ENCODE measurements at regions not wholly inside any gene's neighbourhood (a gene's known extent, or its start where the extent isn't known, plus 50 kb on each side); places are given as distances from the start of the nearest gene placed in this dataset.
"Not testable (repeated sequence)": the region's sequence is repeated elsewhere in the genome, so short reads cannot be mapped to it uniquely, and the experiment has no call there.

DNA sequence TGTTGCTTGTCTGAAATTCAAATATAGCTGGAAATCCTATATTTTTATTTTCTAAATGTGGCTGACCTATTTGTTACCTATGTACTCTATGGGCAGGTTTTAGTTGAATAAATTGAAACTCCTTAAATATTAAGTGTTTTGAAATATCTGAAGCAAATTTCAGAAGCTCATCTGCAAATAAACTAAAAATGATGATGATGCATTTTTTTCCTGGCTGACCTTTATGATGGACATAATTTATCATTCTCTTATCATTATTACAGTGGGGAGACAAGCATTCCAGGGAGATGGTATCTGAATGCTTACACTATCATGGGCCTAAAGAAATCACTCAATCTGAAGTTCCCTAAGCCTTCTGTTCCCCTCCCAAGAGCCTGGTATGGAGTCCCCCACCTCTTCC is 1225.2 kb downstream of the AACS start:
- DNase-seq (ENCODE audit: low read depth): no peak
- TF ChIP-seq, protein P1, sequence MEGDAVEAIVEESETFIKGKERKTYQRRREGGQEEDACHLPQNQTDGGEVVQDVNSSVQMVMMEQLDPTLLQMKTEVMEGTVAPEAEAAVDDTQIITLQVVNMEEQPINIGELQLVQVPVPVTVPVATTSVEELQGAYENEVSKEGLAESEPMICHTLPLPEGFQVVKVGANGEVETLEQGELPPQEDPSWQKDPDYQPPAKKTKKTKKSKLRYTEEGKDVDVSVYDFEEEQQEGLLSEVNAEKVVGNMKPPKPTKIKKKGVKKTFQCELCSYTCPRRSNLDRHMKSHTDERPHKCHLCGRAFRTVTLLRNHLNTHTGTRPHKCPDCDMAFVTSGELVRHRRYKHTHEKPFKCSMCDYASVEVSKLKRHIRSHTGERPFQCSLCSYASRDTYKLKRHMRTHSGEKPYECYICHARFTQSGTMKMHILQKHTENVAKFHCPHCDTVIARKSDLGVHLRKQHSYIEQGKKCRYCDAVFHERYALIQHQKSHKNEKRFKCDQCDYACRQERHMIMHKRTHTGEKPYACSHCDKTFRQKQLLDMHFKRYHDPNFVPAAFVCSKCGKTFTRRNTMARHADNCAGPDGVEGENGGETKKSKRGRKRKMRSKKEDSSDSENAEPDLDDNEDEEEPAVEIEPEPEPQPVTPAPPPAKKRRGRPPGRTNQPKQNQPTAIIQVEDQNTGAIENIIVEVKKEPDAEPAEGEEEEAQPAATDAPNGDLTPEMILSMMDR (IDR thresholded peaks at IDR 0.05; ENCODE audit: control insufficient read depth, insufficient read depth, low read depth, low read length, missing control alignments): no peak

DNA sequence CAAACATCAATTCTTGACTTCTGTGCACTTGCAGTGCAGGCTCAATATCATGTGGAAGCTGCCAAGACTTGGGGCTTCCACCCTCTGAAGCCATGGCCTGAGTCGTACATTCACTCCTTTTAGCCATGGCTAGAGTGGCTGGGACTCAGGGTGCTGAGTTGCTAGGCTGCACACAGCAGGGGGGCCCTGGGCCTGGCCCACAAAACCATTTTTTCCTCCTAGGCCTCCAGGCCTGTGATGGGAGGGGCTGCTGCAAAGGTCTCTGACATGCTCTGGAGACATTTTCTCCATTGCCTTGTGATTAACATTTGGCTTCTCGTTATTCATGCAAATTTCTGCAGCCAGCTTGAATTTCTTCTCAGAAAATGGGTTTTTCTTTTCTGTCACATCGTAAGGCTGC is 1226.8 kb downstream of the AACS start:
- not testable (repeated sequence) for H3K4me3 ChIP-seq (ENCODE audit: control insufficient read depth, low read depth, low read length); DNase-seq (ENCODE audit: low read depth)

More for the DNA sequence above, 1225.2 kb downstream of the AACS start:
- no peak overlapping the region for H3K4me3 ChIP-seq (ENCODE audit: control insufficient read depth, low read depth, low read length)

DNA sequence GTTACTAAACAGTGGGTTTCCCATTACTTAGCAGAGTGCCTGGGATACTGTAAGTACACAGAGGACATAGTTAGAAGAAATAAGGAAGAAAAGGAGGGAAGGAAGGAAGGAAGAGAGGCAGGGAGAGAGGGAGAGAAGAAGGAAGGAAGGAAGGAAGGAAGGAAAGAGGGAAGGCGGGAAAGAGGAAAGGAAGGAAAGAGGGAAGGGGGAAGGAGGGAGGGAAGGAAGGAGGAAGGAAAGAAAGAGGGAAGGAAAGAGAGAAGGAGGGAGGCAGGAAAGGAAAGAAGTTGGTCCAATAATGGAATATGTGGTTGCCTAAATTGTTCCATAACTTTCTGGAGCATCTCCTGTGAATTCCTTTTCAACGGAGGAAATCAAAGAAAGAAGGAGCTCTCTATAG is 1230.4 kb downstream of the AACS start:
- no peak overlapping the region for H3K4me3 ChIP-seq (ENCODE audit: control insufficient read depth, low read depth, low read length)
- TF ChIP-seq, protein P1 (IDR thresholded peaks at IDR 0.05; ENCODE audit: control insufficient read depth, insufficient read depth, low read depth, low read length, missing control alignments): no peak
- no peak for DNase-seq (ENCODE audit: low read depth)

DNA sequence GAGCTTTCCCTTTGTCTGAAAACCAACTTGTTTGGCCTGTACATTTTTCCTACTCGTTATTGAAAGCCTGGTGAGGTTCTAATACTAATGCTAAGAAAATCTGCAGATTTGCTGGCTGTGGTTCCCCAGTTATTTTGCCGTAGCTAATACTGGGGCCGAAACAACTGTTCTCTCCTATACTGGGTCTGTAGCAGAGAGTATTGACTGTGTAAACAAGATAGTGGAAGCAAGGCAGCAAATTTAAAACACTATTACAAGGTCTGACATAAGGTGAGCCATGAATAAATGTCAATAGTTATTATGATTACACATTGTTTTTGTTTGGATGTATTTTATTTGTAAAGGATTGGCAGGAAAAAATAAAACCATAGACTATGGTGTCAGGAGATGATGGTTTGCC is 1244.0 kb downstream of the AACS start:
- TF ChIP-seq, protein P1 (IDR thresholded peaks at IDR 0.05; ENCODE audit: control insufficient read depth, insufficient read depth, low read depth, low read length, missing control alignments): no peak
- no peak overlapping the region for H3K4me3 ChIP-seq (ENCODE audit: control insufficient read depth, low read depth, low read length)
- no peak for DNase-seq (ENCODE audit: low read depth)

DNA sequence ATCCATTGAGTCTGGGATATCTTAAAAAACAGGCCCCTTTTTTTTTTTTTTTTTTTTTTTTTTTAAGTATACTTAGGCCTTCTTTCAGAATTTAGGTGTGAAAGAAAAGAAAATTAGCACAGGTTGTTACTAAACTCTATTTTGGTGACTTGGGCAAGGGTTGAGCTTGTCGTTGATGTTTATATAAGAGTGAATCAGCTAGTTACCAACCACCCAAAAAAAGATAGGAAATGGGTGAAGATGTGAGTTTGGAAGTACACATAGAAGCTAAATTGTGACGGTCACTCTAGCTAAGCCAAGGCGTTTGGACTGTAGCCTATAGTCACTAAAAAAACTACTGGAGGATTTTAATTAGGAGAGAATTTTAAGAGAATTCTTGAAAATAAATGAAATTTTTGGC is 1247.2 kb downstream of the AACS start:
- no peak for DNase-seq (ENCODE audit: low read depth)
- H3K4me3 ChIP-seq (ENCODE audit: control insufficient read depth, low read depth, low read length): no peak overlapping the region
- TF ChIP-seq, protein P1 (IDR thresholded peaks at IDR 0.05; ENCODE audit: control insufficient read depth, insufficient read depth, low read depth, low read length, missing control alignments): no peak

DNA sequence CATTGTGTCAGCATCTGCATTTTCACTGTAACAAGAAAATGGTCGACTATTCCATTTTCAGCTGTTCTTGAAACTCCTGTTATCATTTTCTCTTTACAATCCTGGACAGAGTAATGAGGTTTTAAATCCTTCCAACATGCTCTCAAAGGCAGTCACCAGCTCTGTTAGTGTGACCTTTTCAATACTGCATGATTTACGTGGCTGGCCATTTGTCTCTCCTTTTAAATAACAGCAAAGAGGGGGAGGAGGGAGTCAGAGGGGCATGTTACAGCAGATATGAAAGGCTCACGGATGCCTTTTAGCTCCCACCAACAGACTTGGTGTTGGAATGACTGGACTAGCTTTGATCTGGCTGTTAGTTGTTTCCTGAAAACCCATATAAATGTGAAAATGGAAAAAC is 1251.2 kb downstream of the AACS start:
- no peak for DNase-seq (ENCODE audit: low read depth)
- H3K4me3 ChIP-seq (ENCODE audit: control insufficient read depth, low read depth, low read length): no peak overlapping the region
- TF ChIP-seq, protein P1 (IDR thresholded peaks at IDR 0.05; ENCODE audit: control insufficient read depth, insufficient read depth, low read depth, low read length, missing control alignments): no peak

DNA sequence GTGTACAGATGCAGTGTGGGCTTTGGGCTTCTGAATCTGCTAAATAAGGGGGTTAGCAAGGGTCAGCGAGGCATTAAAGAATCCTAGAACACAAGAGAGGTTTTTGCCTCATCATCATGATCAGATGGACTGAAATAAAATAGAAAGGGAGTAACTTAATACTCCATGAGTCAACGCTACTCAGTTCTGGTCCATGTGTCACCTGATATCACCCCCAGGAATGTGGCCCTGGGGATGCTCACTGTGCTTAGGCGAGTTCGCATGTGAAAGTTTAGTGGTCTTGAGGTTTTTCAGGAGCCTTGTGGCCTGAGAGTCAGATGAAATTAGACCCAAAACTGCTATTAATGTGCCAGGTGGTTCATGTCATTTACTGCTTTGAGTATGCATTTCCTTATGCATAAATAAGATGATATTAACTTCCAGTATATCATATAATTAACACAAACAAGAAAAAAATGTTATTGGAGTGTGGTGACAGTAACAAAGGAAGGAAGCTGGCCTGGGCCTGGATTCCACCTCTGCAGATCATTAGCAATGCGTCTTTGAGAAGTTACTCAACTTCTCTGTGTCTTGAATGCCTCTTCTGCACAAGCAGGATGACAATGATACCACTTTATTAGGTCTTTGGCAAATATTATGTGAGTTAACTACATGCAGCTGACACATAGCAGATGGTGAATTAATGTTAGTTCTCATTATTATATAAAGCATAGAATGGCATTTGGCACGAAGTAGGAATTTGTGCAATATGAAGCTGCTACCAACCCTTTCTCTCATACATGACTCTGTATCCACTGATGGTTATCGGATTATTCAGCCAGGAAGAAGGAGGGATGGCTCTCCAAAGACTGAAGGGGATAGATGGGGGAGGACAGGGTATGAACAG is 1272.6 kb downstream of the AACS start:
- no peak overlapping the region for H3K4me3 ChIP-seq (ENCODE audit: control insufficient read depth, low read depth, low read length)
- TF ChIP-seq, protein P1 (IDR thresholded peaks at IDR 0.05; ENCODE audit: control insufficient read depth, insufficient read depth, low read depth, low read length, missing control alignments): no peak
- DNase-seq (ENCODE audit: low read depth): peak; percentile 85
